ENCODE measurements at regions not wholly inside any gene's neighbourhood (a gene's known extent, or its start where the extent isn't known, plus 50 kb on each side); places are given as distances from the start of the nearest gene placed in this dataset.

GRCh38 chr3:15896500-15896899 lies 98.7 kb upstream of the ANKRD28 start:
- intact Hi-C loops (cut with DNase I) = no loop called here
- TF ChIP-seq POLR2AphosphoS5 (IDR thresholded peaks at IDR 0.05) (no peak), POLR2A (IDR thresholded peaks at IDR 0.05) (no peak), CTCF (IDR thresholded peaks at IDR 0.05) (no peak), EP300 (IDR thresholded peaks at IDR 0.05) (no peak)
- 86 to 91% methylated on average over 2 of the region's 2 CpGs for WGBS, 2 donors
- Histone ChIP-seq H3K36me3 (no peaks in the 10 kb centered on the region), H3K9me3 (no peaks in the 10 kb centered on the region), H3K27me3 (no peaks in the 10 kb centered on the region), H3K27ac (no peak overlapping the region), H3K4me3 (no peak overlapping the region), H3K4me1 (peaks cover 0 to 5% (median 0%) of the 10 kb centered on the region in 4 donors)
- no peak for DNase-seq

DNA sequence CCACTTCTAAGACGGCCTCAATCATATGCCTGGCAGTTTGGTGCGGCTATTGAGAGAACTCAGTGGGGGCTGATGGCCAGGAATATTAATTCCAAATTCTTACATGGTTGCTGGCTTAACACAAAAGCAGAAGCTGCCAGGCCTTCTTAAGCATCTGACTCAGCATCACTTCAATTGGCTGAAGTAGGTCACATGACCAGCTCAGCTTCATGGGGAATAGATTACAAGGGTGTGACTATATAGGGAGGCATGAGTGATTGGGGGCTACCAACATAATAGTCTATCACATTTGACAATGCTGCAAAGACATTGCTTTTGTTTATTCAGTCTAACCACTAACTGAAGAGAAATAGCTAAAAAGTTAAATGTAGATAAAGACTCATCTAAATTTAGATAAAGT lies 101.6 kb upstream of the ANKRD28 start:
- Histone ChIP-seq H3K4me3 (no peak overlapping the region), H3K36me3 (no peaks in the 10 kb centered on the region), H3K4me1 (peaks cover 0 to 19% (median 16%) of the 10 kb centered on the region in 4 donors), H3K9me3 (no peaks in the 10 kb centered on the region), H3K27me3 (no peaks in the 10 kb centered on the region), H3K27ac (no peak overlapping the region)
- DNase-seq = no peak
- intact Hi-C loops (cut with DNase I) = no loop called here
- WGBS, 2 donors = 95 to 96% methylated on average over 2 of the region's 2 CpGs
- TF ChIP-seq POLR2A (IDR thresholded peaks at IDR 0.05) (no peak), EP300 (IDR thresholded peaks at IDR 0.05) (no peak), CTCF (IDR thresholded peaks at IDR 0.05) (no peak), POLR2AphosphoS5 (IDR thresholded peaks at IDR 0.05) (no peak)

GRCh38 chr3:15903164-15903563 lies 105.4 kb upstream of the ANKRD28 start:
- 55 to 79% methylated on average over 3 of the region's 3 CpGs for WGBS, 2 donors
- Histone ChIP-seq H3K4me1 (peaks cover 0 to 19% (median 16%) of the 10 kb centered on the region in 4 donors), H3K9me3 (no peaks in the 10 kb centered on the region), H3K36me3 (no peaks in the 10 kb centered on the region), H3K4me3 (no peak overlapping the region), H3K27me3 (no peaks in the 10 kb centered on the region), H3K27ac (peak overlapping the region; percentile 39 to 69 (median 63))
- DNase-seq = peak; percentile 83
- TF ChIP-seq POLR2A (IDR thresholded peaks at IDR 0.05) = no peak
- TF ChIP-seq POLR2AphosphoS5 (IDR thresholded peaks at IDR 0.05) = peak in 3 of 4 donors; percentile 22 to 52 (median 46)
- TF ChIP-seq EP300 (IDR thresholded peaks at IDR 0.05) = peak in 2 of 4 donors; percentile 30 to 37
- TF ChIP-seq CTCF (IDR thresholded peaks at IDR 0.05) = no peak
- intact Hi-C loops (cut with DNase I) = no loop called here

GRCh38 chr3:15903759-15904720 lies 106.3 kb upstream of the ANKRD28 start:
- DNase-seq = no peak
- no peaks in the 10 kb centered on the region for H3K9me3 ChIP-seq
- 86 to 87% methylated on average over 7 of the region's 7 CpGs for WGBS, 2 donors
- H3K36me3 ChIP-seq = no peaks in the 10 kb centered on the region
- H3K27ac ChIP-seq = peak overlapping the region; percentile 39 to 69 (median 63)
- intact Hi-C loops (cut with DNase I) = no loop called here
- TF ChIP-seq CTCF (IDR thresholded peaks at IDR 0.05) = no peak
- TF ChIP-seq EP300 (IDR thresholded peaks at IDR 0.05) = no peak
- TF ChIP-seq POLR2AphosphoS5 (IDR thresholded peaks at IDR 0.05) = no peak
- TF ChIP-seq POLR2A (IDR thresholded peaks at IDR 0.05) = no peak
- H3K4me3 ChIP-seq = no peak overlapping the region
- H3K4me1 ChIP-seq = peaks cover 0 to 19% (median 16%) of the 10 kb centered on the region in 4 donors
- H3K27me3 ChIP-seq = no peaks in the 10 kb centered on the region
